ENCODE measurements at regions not wholly inside any gene's neighbourhood (a gene's known extent, or its start where the extent isn't known, plus 50 kb on each side); places are given as distances from the start of the nearest gene placed in this dataset.

GRCh38 chrX:137896123-137896522 is 330.2 kb downstream of the ZIC3 start:
- Histone ChIP-seq H3K36me3 (no peaks in the 10 kb centered on the region), H3K9me3 (no peaks in the 10 kb centered on the region), H3K4me1 (no peaks in the 10 kb centered on the region), H3K4me3 (no peak overlapping the region), H3K27me3 (no peaks in the 10 kb centered on the region), H3K27ac (no peak overlapping the region)
- WGBS, 2 donors = 44 to 69% methylated on average over 3 of the region's 3 CpGs
- no peak for TF ChIP-seq POLR2AphosphoS5 (IDR thresholded peaks at IDR 0.05)
- TF ChIP-seq, protein P1, sequence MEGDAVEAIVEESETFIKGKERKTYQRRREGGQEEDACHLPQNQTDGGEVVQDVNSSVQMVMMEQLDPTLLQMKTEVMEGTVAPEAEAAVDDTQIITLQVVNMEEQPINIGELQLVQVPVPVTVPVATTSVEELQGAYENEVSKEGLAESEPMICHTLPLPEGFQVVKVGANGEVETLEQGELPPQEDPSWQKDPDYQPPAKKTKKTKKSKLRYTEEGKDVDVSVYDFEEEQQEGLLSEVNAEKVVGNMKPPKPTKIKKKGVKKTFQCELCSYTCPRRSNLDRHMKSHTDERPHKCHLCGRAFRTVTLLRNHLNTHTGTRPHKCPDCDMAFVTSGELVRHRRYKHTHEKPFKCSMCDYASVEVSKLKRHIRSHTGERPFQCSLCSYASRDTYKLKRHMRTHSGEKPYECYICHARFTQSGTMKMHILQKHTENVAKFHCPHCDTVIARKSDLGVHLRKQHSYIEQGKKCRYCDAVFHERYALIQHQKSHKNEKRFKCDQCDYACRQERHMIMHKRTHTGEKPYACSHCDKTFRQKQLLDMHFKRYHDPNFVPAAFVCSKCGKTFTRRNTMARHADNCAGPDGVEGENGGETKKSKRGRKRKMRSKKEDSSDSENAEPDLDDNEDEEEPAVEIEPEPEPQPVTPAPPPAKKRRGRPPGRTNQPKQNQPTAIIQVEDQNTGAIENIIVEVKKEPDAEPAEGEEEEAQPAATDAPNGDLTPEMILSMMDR (IDR thresholded peaks at IDR 0.05) = no peak
- TF ChIP-seq EP300 (IDR thresholded peaks at IDR 0.05) = no peak
- TF ChIP-seq POLR2A (IDR thresholded peaks at IDR 0.05) = no peak
- DNase-seq (no peak), ATAC-seq (ENCODE audit: low FRiP score in 2 of 2) (no peak)

DNA sequence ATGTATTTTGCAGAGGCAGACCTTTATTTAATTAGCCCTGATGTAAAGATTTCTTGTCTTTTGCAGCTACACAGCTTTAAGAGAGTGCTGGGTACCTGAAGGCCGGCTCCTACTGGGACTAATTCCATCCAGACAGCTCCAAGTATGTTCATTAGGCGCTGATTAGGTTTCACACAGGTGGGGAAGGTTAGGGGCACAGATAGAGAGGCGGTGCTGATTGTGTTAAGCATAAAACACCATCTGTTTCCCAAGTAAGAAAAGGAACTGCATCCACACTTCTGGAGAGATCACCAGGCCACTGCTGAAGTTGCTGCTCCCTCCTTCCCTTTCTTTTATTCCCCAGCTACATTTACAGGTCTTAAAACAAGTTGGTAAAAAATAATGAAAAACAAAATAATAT is 349.5 kb downstream of the ZIC3 start:
- TF ChIP-seq, protein P1 (IDR thresholded peaks at IDR 0.05) = no peak
- TF ChIP-seq POLR2A (IDR thresholded peaks at IDR 0.05) (no peak), POLR2AphosphoS5 (IDR thresholded peaks at IDR 0.05) (no peak), EP300 (IDR thresholded peaks at IDR 0.05) (no peak)
- no peak for DNase-seq
- 40% methylated on average over 3 of the region's 3 CpGs; no CpG with 5 or more reads in 1 of the 2 donors for WGBS, 2 donors

DNA sequence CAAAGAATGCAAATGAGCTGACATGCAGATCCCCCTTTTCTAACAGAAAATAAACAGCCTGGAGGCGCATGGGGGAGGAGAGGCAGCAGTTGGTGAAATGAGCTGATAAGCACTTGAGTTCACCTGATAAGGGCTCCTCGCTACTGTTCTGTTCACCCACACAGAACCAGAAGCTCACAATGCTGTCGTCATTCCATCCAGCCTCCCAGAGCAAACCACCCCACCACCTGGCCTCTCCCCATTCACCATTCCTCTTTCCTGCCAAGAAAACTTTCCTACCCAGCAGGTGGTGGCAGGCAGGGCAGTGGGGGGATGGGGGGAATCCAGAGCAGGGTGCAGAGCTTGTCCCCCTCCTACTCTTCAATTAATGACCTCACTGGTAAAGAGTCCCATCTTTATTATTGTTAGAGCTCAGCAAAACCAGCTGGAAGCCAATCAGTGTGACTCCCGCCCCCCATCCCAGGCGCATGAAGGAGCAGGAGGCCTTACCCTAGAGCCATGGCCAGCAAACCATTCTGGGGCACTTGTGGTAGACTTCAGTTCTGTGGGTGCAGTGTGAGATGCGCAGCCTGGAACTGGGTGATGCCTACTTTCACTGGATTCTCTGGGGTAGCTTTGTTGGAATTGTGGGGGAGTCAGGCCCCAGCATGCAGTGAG is 350.3 kb downstream of the ZIC3 start:
- WGBS, 2 donors = 48% methylated on average over 6 of the region's 6 CpGs; no CpG with 5 or more reads in 1 of the 2 donors
- Histone ChIP-seq H3K4me3 (no peak overlapping the region), H3K27ac (no peak overlapping the region), H3K36me3 (no peaks in the 10 kb centered on the region), H3K9me3 (no peaks in the 10 kb centered on the region), H3K27me3 (no peaks in the 10 kb centered on the region), H3K4me1 (no peaks in the 10 kb centered on the region)
- DNase-seq = no peak
- no peak for ATAC-seq (ENCODE audit: low FRiP score in 2 of 2)
- TF ChIP-seq EP300 (IDR thresholded peaks at IDR 0.05) (no peak), POLR2A (IDR thresholded peaks at IDR 0.05) (no peak), POLR2AphosphoS5 (IDR thresholded peaks at IDR 0.05) (no peak)
- TF ChIP-seq, protein P1 (IDR thresholded peaks at IDR 0.05) = no peak

More for the DNA sequence above, 349.5 kb downstream of the ZIC3 start:
- Histone ChIP-seq H3K27ac (no peak overlapping the region), H3K27me3 (no peaks in the 10 kb centered on the region), H3K4me3 (no peak overlapping the region), H3K9me3 (no peaks in the 10 kb centered on the region), H3K4me1 (no peaks in the 10 kb centered on the region), H3K36me3 (no peaks in the 10 kb centered on the region)
- no peak for ATAC-seq (ENCODE audit: low FRiP score in 2 of 2)

GRCh38 chrX:137926090-137926489 is 360.2 kb downstream of the ZIC3 start:
- 15 to 36% methylated on average over 1 of the region's 1 CpG for WGBS, 2 donors
- TF ChIP-seq EP300 (IDR thresholded peaks at IDR 0.05) (no peak), POLR2A (IDR thresholded peaks at IDR 0.05) (no peak), POLR2AphosphoS5 (IDR thresholded peaks at IDR 0.05) (no peak)
- TF ChIP-seq, protein P1 (IDR thresholded peaks at IDR 0.05) = peak in 1 of 6 experiments; percentile 10
- Histone ChIP-seq H3K27ac (no peak overlapping the region), H3K9me3 (no peaks in the 10 kb centered on the region), H3K27me3 (no peaks in the 10 kb centered on the region), H3K36me3 (no peaks in the 10 kb centered on the region), H3K4me1 (no peaks in the 10 kb centered on the region), H3K4me3 (no peak overlapping the region)
- ATAC-seq (ENCODE audit: low FRiP score in 2 of 2) (no peak), DNase-seq (no peak)

DNA sequence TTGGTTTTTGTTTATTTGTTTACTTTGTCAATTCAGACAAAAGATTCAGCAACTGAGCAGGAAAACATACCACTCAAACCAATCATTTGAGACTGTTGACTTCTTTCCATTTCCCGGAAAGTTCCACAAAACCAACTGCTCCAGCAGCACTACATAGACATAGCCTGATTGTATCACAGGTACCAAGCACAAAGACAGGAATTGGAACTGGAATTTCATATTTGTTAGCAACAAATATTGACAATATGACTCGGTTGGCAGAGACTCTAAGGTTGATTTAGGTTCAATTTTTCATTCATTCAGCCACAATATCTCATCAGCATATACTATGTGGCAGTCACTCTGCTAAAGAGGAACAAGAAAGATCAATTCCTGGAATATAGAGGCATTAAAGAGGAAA is 364.0 kb downstream of the ZIC3 start:
- H3K36me3 ChIP-seq = no peaks in the 10 kb centered on the region
- no peaks in the 10 kb centered on the region for H3K4me1 ChIP-seq
- H3K27ac ChIP-seq = no peak overlapping the region
- 31 to 57% methylated on average over 2 of the region's 2 CpGs for WGBS, 2 donors
- peaks cover 0 to 15% (median 0%) of the 10 kb centered on the region in 4 donors for H3K9me3 ChIP-seq
- no peak overlapping the region for H3K4me3 ChIP-seq
- ATAC-seq (ENCODE audit: low FRiP score in 2 of 2) = no peak
- no peaks in the 10 kb centered on the region for H3K27me3 ChIP-seq
- DNase-seq = no peak
- TF ChIP-seq POLR2A (IDR thresholded peaks at IDR 0.05) (no peak), EP300 (IDR thresholded peaks at IDR 0.05) (no peak), POLR2AphosphoS5 (IDR thresholded peaks at IDR 0.05) (no peak)
- TF ChIP-seq, protein P1 (IDR thresholded peaks at IDR 0.05) = no peak
